Fibroblast of pulmonary artery (primary cell): ENCODE measurements at regions not wholly inside any gene's neighbourhood (a gene's known extent, or its start where the extent isn't known, plus 50 kb on each side); places are given as distances from the start of the nearest gene placed in this dataset.
A peak's percentile ranks its signal among the peaks of the same experiment; 100 is the strongest.

Experiments used
- DNase-seq: peaks from one replicate; pipeline ENCODE4 v3.0.0-alpha.2; 2010; ENCODE audit warnings: low read depth
- H3K4me3 ChIP-seq: replicated peaks from 2 replicates; pipeline ENCODE4 v1.5.1; 2011; ENCODE audit warnings: low read depth, mild to moderate bottlenecking, control low read depth, low read length, moderate library complexity
- TF ChIP-seq, protein P1 (sequence below): IDR thresholded peaks from 2 replicates; pipeline ENCODE4 v1.5.1; 2011; ENCODE audit warnings: mild to moderate bottlenecking, control low read depth, low read length, inconsistent platforms; ENCODE audit errors: missing control alignments

DNA sequence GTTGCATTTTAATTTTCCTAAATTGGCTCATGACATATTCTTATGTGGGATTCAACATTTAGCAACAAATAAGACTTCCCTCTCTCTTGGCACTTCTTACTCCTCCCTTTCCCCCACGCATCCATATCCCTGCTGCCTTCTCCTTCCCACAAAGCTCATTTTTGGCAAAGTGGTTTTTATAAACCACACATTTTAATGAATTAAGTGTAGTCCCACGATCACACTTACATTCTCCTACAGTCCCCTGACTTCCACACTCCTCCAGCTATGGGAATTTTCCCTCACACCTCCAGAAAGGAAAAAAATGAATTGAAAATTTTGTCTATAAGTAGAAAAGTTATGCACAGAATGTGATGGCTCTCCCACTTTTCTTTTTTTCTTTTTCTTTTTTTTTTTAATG is 345.0 kb downstream of the CD83 start:
- TF ChIP-seq, protein P1, sequence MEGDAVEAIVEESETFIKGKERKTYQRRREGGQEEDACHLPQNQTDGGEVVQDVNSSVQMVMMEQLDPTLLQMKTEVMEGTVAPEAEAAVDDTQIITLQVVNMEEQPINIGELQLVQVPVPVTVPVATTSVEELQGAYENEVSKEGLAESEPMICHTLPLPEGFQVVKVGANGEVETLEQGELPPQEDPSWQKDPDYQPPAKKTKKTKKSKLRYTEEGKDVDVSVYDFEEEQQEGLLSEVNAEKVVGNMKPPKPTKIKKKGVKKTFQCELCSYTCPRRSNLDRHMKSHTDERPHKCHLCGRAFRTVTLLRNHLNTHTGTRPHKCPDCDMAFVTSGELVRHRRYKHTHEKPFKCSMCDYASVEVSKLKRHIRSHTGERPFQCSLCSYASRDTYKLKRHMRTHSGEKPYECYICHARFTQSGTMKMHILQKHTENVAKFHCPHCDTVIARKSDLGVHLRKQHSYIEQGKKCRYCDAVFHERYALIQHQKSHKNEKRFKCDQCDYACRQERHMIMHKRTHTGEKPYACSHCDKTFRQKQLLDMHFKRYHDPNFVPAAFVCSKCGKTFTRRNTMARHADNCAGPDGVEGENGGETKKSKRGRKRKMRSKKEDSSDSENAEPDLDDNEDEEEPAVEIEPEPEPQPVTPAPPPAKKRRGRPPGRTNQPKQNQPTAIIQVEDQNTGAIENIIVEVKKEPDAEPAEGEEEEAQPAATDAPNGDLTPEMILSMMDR: no peak
- no peak for DNase-seq
- no peak overlapping the region for H3K4me3 ChIP-seq

DNA sequence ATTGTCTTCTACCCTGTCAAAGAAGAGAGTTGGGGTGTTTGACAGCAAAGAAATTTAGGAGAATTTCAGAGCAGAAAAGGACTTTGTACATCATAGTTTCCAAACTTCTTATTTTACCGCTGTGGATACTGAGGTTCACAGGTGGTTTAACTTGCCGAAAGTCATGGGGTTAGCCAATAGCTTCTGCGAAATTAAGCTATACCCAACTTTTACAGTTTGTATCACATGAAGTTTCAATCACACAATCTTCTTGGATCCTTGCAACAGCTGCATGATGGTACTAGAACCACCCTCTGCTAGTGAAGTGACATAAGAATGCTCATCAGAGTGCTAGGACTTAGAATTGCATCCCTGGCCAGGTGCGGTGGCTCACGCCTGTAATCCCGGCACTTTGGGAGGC is 345.5 kb downstream of the CD83 start:
- TF ChIP-seq, protein P1: no peak
- no peak overlapping the region for H3K4me3 ChIP-seq
- no peak for DNase-seq

DNA sequence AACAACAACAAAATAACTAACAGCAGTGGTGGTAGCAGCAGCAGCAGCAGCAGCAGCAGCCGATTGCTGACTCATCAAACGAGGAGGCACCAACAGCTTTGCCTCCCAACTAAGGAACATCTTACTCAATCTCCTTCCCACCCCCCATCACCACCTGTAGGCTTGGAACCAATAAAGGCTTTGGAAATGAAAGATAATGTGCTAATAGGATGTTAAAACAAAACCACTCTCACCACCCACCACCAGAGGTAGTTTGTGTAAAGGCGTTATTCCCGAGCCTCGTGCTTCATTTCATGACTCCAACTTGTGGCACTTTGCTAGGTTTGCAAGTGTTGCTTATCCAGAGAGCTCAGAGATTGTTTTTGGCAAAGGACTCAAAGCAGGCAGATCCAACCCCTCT is 346.5 kb downstream of the CD83 start:
- no peak overlapping the region for H3K4me3 ChIP-seq
- peak; percentile 59 for DNase-seq
- TF ChIP-seq, protein P1: peak; percentile 21

DNA sequence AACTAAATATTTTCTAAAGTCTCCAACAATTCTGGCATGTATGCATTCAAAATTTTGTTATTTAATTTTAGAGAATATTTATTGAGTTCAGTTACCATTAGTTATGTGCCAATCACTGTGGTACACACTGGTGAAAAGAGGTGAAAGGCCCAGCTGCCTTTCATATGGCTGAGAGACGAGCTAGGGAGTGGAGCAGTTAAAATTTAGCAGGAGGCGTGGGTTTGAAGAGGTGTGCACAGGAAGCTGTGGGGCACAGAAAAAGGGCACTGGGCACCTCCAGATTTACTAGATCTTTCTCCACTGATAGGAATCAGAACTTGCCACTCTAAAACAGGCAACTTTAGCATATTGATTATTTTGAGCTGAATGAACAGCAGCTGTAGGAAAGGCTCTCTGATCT is 347.1 kb downstream of the CD83 start:
- no peak for DNase-seq
- H3K4me3 ChIP-seq: no peak overlapping the region
- TF ChIP-seq, protein P1: no peak

DNA sequence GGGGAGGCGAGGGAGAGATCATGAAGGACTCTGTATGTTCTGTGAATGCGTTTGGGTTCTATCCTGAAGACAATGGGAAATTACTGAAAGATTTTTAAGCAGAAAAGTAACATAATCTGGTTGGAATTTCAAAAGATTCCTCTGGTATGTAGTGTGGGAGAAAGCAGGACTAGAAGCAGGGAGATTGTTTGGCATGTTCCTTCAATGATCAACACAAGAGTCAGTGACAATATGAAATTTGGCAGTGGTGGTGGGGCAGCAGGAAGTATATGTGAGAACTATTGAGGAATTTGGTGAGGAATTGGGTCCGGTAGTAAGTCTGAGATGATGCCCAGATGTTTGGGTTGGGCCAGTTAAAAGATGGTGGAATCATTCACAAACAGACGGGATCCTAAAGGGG is 348.7 kb downstream of the CD83 start:
- no peak overlapping the region for H3K4me3 ChIP-seq
- TF ChIP-seq, protein P1: no peak
- DNase-seq: peak; percentile 57

DNA sequence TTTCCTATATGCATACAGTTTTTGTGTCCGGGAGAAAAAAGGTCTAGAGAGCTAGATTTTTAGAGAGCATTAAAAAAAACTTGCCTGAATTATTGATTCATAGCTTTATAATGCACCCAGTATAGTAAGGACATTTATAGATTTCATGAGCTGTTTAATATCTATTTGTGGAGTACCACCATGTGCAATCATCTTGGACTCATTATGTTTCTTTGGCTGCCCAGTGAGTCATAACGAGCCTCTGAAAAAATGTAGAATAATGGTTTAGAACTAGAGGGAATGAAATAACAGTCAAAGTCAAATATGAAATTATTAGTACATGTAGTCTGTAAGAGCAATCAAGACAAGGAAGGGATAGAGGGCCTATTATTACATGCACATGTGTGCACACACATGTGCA is 350.0 kb downstream of the CD83 start:
- TF ChIP-seq, protein P1: no peak
- H3K4me3 ChIP-seq: no peak overlapping the region
- no peak for DNase-seq

DNA sequence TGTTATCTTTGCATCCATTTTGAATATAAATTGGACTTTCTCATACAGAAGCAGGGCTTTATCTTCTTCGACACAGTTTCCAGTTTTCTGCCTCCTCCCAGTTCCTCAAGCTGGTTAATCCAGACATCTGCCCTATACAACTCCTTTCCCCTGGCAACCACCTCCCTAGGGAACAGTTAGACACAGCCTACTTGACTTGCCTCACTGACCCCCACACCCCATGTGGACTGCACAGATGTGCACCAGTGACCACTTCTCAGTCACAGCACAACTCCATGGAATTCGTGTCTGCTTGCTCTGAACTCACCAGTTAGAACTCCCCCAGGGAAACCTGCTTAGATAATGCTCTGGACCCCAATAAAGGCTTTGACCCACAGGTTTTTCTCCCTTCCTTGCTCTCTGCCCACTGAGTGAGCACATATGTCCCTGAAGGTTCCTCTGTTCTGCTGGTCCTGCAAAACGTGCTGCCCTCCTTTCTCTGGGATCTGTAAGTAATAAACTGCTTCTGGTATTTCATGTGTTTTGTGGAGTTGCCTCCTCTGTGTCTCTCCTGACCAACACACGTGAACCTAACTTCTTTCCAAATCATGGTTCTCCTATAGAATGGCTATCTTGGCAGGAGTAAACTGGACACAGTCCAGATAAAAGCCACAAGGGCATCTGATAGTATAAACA is 351.2 kb downstream of the CD83 start:
- no peak overlapping the region for H3K4me3 ChIP-seq
- TF ChIP-seq, protein P1: no peak
- DNase-seq: no peak
